GM23338 (cell line): ENCODE measurements at regions not wholly inside any gene's neighbourhood (a gene's known extent, or its start where the extent isn't known, plus 50 kb on each side); places are given as distances from the start of the nearest gene placed in this dataset.

Experiments
- ATAC-seq: fragments of 200-7000 bp; cut with Tn5 transposase; 3 replicates; pipeline ENCODE4 v1.9.1; 2020
- DNase-seq: peaks from one replicate; pipeline ENCODE4 v3.0.0-alpha.2; 2015; ENCODE audit warnings: low spot score
- H2AFZ ChIP-seq: fragments of 200-600 bp; sonication (generic); 2 replicates; pipeline ENCODE4 v1.8.0; 2016; ENCODE audit warnings: antibody characterized with exemption, mild to moderate bottlenecking, moderate library complexity
- H3F3A ChIP-seq: fragments of 200-600 bp; sonication (generic); replicated peaks from 2 replicates; pipeline ENCODE4 v1.8.0; 2017; ENCODE audit warnings: antibody characterized with exemption, mixed run types, low read depth
- H3K27ac ChIP-seq: fragments of 200-600 bp; sonication (generic); 2 replicates; pipeline ENCODE4 v1.6.1; 2016; ENCODE audit warnings: low read depth
- H3K27me3 ChIP-seq: fragments of 200-600 bp; sonication (generic); 2 replicates; pipeline ENCODE4 v1.8.0; 2016; ENCODE audit warnings: mild to moderate bottlenecking, mixed run types, moderate library complexity; ENCODE audit not compliant: insufficient read depth
- H3K36me3 ChIP-seq: fragments of 200-600 bp; sonication (generic); 2 replicates; pipeline ENCODE4 v1.8.0; 2016; ENCODE audit warnings: mild to moderate bottlenecking; ENCODE audit not compliant: insufficient read depth
- H3K4me1 ChIP-seq: fragments of 200-600 bp; sonication (generic); 2 replicates; pipeline ENCODE4 v1.8.0; 2016; ENCODE audit warnings: mild to moderate bottlenecking, moderate library complexity; ENCODE audit not compliant: insufficient read depth
- H3K4me2 ChIP-seq: fragments of 200-600 bp; sonication (generic); 2 replicates; pipeline ENCODE4 v1.7.1; 2017; ENCODE audit warnings: mixed run types
- H3K4me3 ChIP-seq: fragments of 200-600 bp; sonication (generic); 2 replicates; pipeline ENCODE4 v1.6.1; 2016; ENCODE audit warnings: mixed run types
- H3K79me2 ChIP-seq: fragments of 200-600 bp; sonication (generic); replicated peaks from 2 replicates; pipeline ENCODE4 v1.8.0; 2017; ENCODE audit warnings: mild to moderate bottlenecking; ENCODE audit not compliant: insufficient read depth
- H3K9me2 ChIP-seq: fragments of 200-600 bp; sonication (generic); 2 replicates; pipeline ENCODE4 v1.8.0; 2017; ENCODE audit not compliant: insufficient read depth
- H4K20me1 ChIP-seq: fragments of 200-600 bp; sonication (generic); replicated peaks from 2 replicates; pipeline ENCODE4 v1.8.0; 2017; ENCODE audit warnings: mild to moderate bottlenecking; ENCODE audit not compliant: insufficient read depth
- H3K27ac Mint-ChIP-seq: 2 replicates; pipeline ENCODE4 v1.8.0; 2020; ENCODE audit warnings: inconsistent platforms, mild to moderate bottlenecking, moderate library complexity, mixed read lengths
- H3K27me3 Mint-ChIP-seq: 3 replicates; pipeline ENCODE4 v1.8.0; 2022; ENCODE audit warnings: low read depth, mild to moderate bottlenecking, moderate library complexity, mixed read lengths, inconsistent platforms; ENCODE audit not compliant: insufficient read depth, poor library complexity
- H3K36me3 Mint-ChIP-seq: 3 replicates; pipeline ENCODE4 v1.8.0; 2021; ENCODE audit warnings: low read depth, mild to moderate bottlenecking, inconsistent platforms, moderate library complexity, mixed read lengths
- H3K4me1 Mint-ChIP-seq: 3 replicates; pipeline ENCODE4 v1.8.0; 2020; ENCODE audit warnings: mild to moderate bottlenecking, inconsistent platforms, mixed read lengths
- H3K4me3 Mint-ChIP-seq: 3 replicates; pipeline ENCODE4 v1.8.0; 2021; ENCODE audit warnings: moderate library complexity, mild to moderate bottlenecking, inconsistent platforms, mixed read lengths
- H3K9me3 Mint-ChIP-seq: 3 replicates; pipeline ENCODE4 v1.8.0; 2020; ENCODE audit warnings: moderate library complexity, mild to moderate bottlenecking, inconsistent platforms, mixed read lengths
- CREB1 ChIP-seq: fragments of 250-450 bp; sonication (Bioruptor Pico); IDR thresholded peaks from 2 replicates; pipeline ENCODE4 v1.5.0; 2020; ENCODE audit warnings: low read depth, mild to moderate bottlenecking, moderate library complexity
- ETS1 ChIP-seq: IDR thresholded peaks from 2 replicates; pipeline ENCODE4 v1.6.1; 2016; ENCODE audit warnings: antibody characterized with exemption
- EZH2 ChIP-seq: fragments of 200-600 bp; sonication (generic); IDR thresholded peaks from one replicate; pipeline ENCODE4 v1.8.0; 2017; ENCODE audit warnings: antibody characterized with exemption, mild to moderate bottlenecking, low read depth; ENCODE audit not compliant: unreplicated experiment
- EZH2phosphoT487 ChIP-seq: fragments of 200-600 bp; sonication (generic); IDR thresholded peaks from one replicate; pipeline ENCODE4 v1.8.1; 2018; ENCODE audit warnings: antibody characterized with exemption; ENCODE audit not compliant: unreplicated experiment
- JUNB ChIP-seq: IDR thresholded peaks from one replicate; pipeline ENCODE4 v1.6.1; 2016; ENCODE audit warnings: antibody characterized with exemption; ENCODE audit not compliant: unreplicated experiment
- NANOG ChIP-seq: IDR thresholded peaks from 2 replicates; pipeline ENCODE4 v1.6.1; 2016; ENCODE audit warnings: antibody characterized with exemption, borderline replicate concordance
- POLR2AphosphoS5 ChIP-seq: IDR thresholded peaks from 2 replicates; pipeline ENCODE4 v1.6.1; 2016; ENCODE audit warnings: antibody characterized with exemption, low read depth
- STAT1 ChIP-seq: IDR thresholded peaks from one replicate; pipeline ENCODE4 v1.6.1; 2016; ENCODE audit warnings: antibody characterized with exemption; ENCODE audit not compliant: unreplicated experiment
- ZNF114 ChIP-seq: fragments of 250-450 bp; sonication (Bioruptor Pico); IDR thresholded peaks from 2 replicates; pipeline ENCODE4 v1.5.0; 2020; ENCODE audit warnings: mild to moderate bottlenecking, moderate library complexity
- ZNF331 ChIP-seq: fragments of 250-450 bp; sonication (Bioruptor Pico); IDR thresholded peaks from 2 replicates; pipeline ENCODE4 v1.5.0; 2020; ENCODE audit warnings: low read depth, mild to moderate bottlenecking, moderate library complexity
- TF ChIP-seq, protein P1 (sequence below), 2 experiments: fragments of 200-600 bp in 1 of 2; sonication (generic) in 1 of 2; conservative IDR thresholded peaks; 2 replicates each; pipeline versions ENCODE4 v1.5.1 to v1.6.1; 2016 to 2017; ENCODE audit warnings: antibody characterized with exemption in 2 of 2, low read depth in 2 of 2, mild to moderate bottlenecking in 2 of 2, moderate library complexity in 1 of 2
- TF ChIP-seq, protein P2 (sequence below): fragments of 250-450 bp; sonication (Bioruptor Pico); IDR thresholded peaks from 2 replicates; pipeline ENCODE4 v1.5.0; 2020; ENCODE audit warnings: mild to moderate bottlenecking, moderate library complexity
- TF ChIP-seq, protein P3 (sequence below): IDR thresholded peaks from one replicate; pipeline ENCODE4 v1.6.1; 2018; ENCODE audit warnings: antibody characterized with exemption; ENCODE audit not compliant: unreplicated experiment

- no peak for TF ChIP-seq ETS1
- no peak for TF ChIP-seq STAT1
- TF ChIP-seq, protein P1, sequence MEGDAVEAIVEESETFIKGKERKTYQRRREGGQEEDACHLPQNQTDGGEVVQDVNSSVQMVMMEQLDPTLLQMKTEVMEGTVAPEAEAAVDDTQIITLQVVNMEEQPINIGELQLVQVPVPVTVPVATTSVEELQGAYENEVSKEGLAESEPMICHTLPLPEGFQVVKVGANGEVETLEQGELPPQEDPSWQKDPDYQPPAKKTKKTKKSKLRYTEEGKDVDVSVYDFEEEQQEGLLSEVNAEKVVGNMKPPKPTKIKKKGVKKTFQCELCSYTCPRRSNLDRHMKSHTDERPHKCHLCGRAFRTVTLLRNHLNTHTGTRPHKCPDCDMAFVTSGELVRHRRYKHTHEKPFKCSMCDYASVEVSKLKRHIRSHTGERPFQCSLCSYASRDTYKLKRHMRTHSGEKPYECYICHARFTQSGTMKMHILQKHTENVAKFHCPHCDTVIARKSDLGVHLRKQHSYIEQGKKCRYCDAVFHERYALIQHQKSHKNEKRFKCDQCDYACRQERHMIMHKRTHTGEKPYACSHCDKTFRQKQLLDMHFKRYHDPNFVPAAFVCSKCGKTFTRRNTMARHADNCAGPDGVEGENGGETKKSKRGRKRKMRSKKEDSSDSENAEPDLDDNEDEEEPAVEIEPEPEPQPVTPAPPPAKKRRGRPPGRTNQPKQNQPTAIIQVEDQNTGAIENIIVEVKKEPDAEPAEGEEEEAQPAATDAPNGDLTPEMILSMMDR (conservative IDR thresholded peaks at IDR 0.05; ENCODE audit: low read depth in 2 of 2): no peak
- no peak for TF ChIP-seq JUNB
- TF ChIP-seq ZNF114 (CRISPR knock-in tag): no peak
- TF ChIP-seq NANOG: no peak
- TF ChIP-seq, protein P2, sequence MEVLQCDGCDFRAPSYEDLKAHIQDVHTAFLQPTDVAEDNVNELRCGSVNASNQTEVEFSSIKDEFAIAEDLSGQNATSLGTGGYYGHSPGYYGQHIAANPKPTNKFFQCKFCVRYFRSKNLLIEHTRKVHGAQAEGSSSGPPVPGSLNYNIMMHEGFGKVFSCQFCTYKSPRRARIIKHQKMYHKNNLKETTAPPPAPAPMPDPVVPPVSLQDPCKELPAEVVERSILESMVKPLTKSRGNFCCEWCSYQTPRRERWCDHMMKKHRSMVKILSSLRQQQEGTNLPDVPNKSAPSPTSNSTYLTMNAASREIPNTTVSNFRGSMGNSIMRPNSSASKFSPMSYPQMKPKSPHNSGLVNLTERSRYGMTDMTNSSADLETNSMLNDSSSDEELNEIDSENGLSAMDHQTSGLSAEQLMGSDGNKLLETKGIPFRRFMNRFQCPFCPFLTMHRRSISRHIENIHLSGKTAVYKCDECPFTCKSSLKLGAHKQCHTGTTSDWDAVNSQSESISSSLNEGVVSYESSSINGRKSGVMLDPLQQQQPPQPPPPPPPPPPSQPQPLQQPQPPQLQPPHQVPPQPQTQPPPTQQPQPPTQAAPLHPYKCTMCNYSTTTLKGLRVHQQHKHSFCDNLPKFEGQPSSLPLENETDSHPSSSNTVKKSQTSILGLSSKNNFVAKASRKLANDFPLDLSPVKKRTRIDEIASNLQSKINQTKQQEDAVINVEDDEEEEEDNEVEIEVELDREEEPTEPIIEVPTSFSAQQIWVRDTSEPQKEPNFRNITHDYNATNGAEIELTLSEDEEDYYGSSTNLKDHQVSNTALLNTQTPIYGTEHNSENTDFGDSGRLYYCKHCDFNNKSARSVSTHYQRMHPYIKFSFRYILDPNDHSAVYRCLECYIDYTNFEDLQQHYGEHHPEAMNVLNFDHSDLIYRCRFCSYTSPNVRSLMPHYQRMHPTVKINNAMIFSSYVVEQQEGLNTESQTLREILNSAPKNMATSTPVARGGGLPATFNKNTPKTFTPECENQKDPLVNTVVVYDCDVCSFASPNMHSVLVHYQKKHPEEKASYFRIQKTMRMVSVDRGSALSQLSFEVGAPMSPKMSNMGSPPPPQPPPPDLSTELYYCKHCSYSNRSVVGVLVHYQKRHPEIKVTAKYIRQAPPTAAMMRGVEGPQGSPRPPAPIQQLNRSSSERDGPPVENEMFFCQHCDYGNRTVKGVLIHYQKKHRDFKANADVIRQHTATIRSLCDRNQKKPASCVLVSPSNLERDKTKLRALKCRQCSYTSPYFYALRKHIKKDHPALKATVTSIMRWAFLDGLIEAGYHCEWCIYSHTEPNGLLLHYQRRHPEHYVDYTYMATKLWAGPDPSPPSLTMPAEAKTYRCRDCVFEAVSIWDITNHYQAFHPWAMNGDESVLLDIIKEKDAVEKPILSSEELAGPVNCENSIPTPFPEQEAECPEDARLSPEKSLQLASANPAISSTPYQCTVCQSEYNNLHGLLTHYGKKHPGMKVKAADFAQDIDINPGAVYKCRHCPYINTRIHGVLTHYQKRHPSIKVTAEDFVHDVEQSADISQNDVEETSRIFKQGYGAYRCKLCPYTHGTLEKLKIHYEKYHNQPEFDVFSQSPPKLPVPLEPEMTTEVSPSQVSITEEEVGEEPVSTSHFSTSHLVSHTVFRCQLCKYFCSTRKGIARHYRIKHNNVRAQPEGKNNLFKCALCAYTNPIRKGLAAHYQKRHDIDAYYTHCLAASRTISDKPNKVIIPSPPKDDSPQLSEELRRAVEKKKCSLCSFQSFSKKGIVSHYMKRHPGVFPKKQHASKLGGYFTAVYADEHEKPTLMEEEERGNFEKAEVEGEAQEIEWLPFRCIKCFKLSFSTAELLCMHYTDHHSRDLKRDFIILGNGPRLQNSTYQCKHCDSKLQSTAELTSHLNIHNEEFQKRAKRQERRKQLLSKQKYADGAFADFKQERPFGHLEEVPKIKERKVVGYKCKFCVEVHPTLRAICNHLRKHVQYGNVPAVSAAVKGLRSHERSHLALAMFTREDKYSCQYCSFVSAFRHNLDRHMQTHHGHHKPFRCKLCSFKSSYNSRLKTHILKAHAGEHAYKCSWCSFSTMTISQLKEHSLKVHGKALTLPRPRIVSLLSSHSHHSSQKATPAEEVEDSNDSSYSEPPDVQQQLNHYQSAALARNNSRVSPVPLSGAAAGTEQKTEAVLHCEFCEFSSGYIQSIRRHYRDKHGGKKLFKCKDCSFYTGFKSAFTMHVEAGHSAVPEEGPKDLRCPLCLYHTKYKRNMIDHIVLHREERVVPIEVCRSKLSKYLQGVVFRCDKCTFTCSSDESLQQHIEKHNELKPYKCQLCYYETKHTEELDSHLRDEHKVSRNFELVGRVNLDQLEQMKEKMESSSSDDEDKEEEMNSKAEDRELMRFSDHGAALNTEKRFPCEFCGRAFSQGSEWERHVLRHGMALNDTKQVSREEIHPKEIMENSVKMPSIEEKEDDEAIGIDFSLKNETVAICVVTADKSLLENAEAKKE: no peak
- TF ChIP-seq, protein P3, sequence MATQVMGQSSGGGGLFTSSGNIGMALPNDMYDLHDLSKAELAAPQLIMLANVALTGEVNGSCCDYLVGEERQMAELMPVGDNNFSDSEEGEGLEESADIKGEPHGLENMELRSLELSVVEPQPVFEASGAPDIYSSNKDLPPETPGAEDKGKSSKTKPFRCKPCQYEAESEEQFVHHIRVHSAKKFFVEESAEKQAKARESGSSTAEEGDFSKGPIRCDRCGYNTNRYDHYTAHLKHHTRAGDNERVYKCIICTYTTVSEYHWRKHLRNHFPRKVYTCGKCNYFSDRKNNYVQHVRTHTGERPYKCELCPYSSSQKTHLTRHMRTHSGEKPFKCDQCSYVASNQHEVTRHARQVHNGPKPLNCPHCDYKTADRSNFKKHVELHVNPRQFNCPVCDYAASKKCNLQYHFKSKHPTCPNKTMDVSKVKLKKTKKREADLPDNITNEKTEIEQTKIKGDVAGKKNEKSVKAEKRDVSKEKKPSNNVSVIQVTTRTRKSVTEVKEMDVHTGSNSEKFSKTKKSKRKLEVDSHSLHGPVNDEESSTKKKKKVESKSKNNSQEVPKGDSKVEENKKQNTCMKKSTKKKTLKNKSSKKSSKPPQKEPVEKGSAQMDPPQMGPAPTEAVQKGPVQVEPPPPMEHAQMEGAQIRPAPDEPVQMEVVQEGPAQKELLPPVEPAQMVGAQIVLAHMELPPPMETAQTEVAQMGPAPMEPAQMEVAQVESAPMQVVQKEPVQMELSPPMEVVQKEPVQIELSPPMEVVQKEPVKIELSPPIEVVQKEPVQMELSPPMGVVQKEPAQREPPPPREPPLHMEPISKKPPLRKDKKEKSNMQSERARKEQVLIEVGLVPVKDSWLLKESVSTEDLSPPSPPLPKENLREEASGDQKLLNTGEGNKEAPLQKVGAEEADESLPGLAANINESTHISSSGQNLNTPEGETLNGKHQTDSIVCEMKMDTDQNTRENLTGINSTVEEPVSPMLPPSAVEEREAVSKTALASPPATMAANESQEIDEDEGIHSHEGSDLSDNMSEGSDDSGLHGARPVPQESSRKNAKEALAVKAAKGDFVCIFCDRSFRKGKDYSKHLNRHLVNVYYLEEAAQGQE: no peak
- no peak for TF ChIP-seq POLR2AphosphoS5
- TF ChIP-seq ZNF331: no peak
- TF ChIP-seq EZH2phosphoT487: no peak
- no peak for TF ChIP-seq CREB1 (CRISPR knock-in tag)
- no peak for TF ChIP-seq EZH2
- no peak for ATAC-seq
- H3K9me3 Mint-ChIP-seq: no peaks in the 10 kb centered on the region
These were observed 211.4 kb downstream of the KCNRG start for GRCh38 chr13:50226515-50227155.

More at GRCh38 chr13:50226515-50227155, 211.4 kb downstream of the KCNRG start:
- Histone ChIP-seq H3F3A (no peaks in the 10 kb centered on the region), H3K27me3 (no peaks in the 10 kb centered on the region), H3K4me3 (no peak overlapping the region), H3K79me2 (no peaks in the 10 kb centered on the region), H2AFZ (no peak overlapping the region), H3K4me1 (peaks cover 8% of the 10 kb centered on the region), H3K36me3 (no peaks in the 10 kb centered on the region), H3K9me2 (0 out of 2 replicates have a peak, but pooled peaks cover 5% of the 10 kb centered on the region), H3K27ac (no peak overlapping the region), H4K20me1 (no peaks in the 10 kb centered on the region), H3K4me2 (no peak overlapping the region)
- no peak overlapping the region for H3K4me3 Mint-ChIP-seq
- H3K36me3 Mint-ChIP-seq: no peaks in the 10 kb centered on the region
- no peak overlapping the region for H3K27ac Mint-ChIP-seq
- DNase-seq: no peak
- peaks cover 17% of the 10 kb centered on the region for H3K4me1 Mint-ChIP-seq
- peaks cover 2% of the 10 kb centered on the region for H3K27me3 Mint-ChIP-seq
